Kidney epithelial cell (primary cell): ENCODE measurements at regions not wholly inside any gene's neighbourhood (a gene's known extent, or its start where the extent isn't known, plus 50 kb on each side); places are given as distances from the start of the nearest gene placed in this dataset.
"Not testable (repeated sequence)": the region's sequence is repeated elsewhere in the genome, so short reads cannot be mapped to it uniquely, and the experiment has no call there.

Experiments
- DNase-seq: peaks from one replicate; pipeline ENCODE4 v3.0.0-alpha.2; 2010; ENCODE audit warnings: low read depth
- H3K27me3 ChIP-seq: 2 replicates; pipeline ENCODE4 v1.6.0; 2011; ENCODE audit warnings: low read length; ENCODE audit not compliant: control insufficient read depth, insufficient read depth
- H3K36me3 ChIP-seq: 2 replicates; pipeline ENCODE4 v1.5.1; 2011; ENCODE audit warnings: low read length; ENCODE audit not compliant: control insufficient read depth, insufficient read depth
- H3K4me3 ChIP-seq: 2 replicates; pipeline ENCODE4 v1.5.1; 2011; ENCODE audit warnings: low read depth, mild to moderate bottlenecking, control low read depth, low read length
- CTCF ChIP-seq: IDR thresholded peaks from 2 replicates; pipeline ENCODE4 v1.5.1; 2011; ENCODE audit warnings: mild to moderate bottlenecking, moderate library complexity, low read length, control low read depth, inconsistent platforms; ENCODE audit not compliant: insufficient read depth, poor library complexity, severe bottlenecking

- Histone ChIP-seq H3K4me3 (no peak overlapping the region), H3K27me3 (no peaks in the 10 kb centered on the region), H3K36me3 (no peaks in the 10 kb centered on the region)
- no peak for DNase-seq
- TF ChIP-seq CTCF = no peak
These were observed 477.9 kb upstream of the CA10 start for GRCh38 chr17:52636443-52636842.

- Histone ChIP-seq H3K36me3 (no peaks in the 10 kb centered on the region), H3K27me3 (no peaks in the 10 kb centered on the region), H3K4me3 (no peak overlapping the region)
- no peak for TF ChIP-seq CTCF
- DNase-seq = no peak
These were observed 448.1 kb upstream of the CA10 start for GRCh38 chr17:52606590-52606989.

- H3K4me3 ChIP-seq = no peak overlapping the region
- peak; percentile 5 for DNase-seq
- H3K27me3 ChIP-seq = no peaks in the 10 kb centered on the region
- H3K36me3 ChIP-seq = no peaks in the 10 kb centered on the region
- TF ChIP-seq CTCF = no peak
These were observed 447.6 kb upstream of the CA10 start for GRCh38 chr17:52606098-52606497.

- Histone ChIP-seq H3K4me3 (no peak overlapping the region), H3K36me3 (no peaks in the 10 kb centered on the region), H3K27me3 (no peaks in the 10 kb centered on the region)
- DNase-seq = no peak
- TF ChIP-seq CTCF = no peak
These were observed 445.6 kb upstream of the CA10 start for GRCh38 chr17:52604105-52604504.

- DNase-seq, H3K27me3 ChIP-seq, H3K4me3 ChIP-seq, H3K36me3 ChIP-seq: not testable (repeated sequence)
- TF ChIP-seq CTCF = peak; percentile 6
These were observed 439.1 kb upstream of the CA10 start for GRCh38 chr17:52597452-52598215.

- TF ChIP-seq CTCF = no peak
- Histone ChIP-seq H3K27me3 (no peaks in the 10 kb centered on the region), H3K4me3 (no peak overlapping the region), H3K36me3 (no peaks in the 10 kb centered on the region)
- no peak for DNase-seq
These were observed 436.0 kb upstream of the CA10 start for GRCh38 chr17:52594516-52594915.
